ENCODE measurements at regions not wholly inside any gene's neighbourhood (a gene's known extent, or its start where the extent isn't known, plus 50 kb on each side); places are given as distances from the start of the nearest gene placed in this dataset.

- TF ChIP-seq FOXM1 (IDR thresholded peaks at IDR 0.05; ENCODE audit: borderline replicate concordance, low read depth) (no peak), REST (IDR thresholded peaks at IDR 0.05; ENCODE audit: low read depth) (no peak), USF1 (IDR thresholded peaks at IDR 0.05) (no peak), TAF1 (IDR thresholded peaks at IDR 0.05; ENCODE audit: low read depth) (no peak), MAX (IDR thresholded peaks at IDR 0.05) (no peak), CREB1 (IDR thresholded peaks at IDR 0.05; ENCODE audit: low read depth) (no peak), NFIC (IDR thresholded peaks at IDR 0.05) (no peak), CEBPB (IDR thresholded peaks at IDR 0.05) (no peak), EGR1 (IDR thresholded peaks at IDR 0.05) (no peak), RAD21 (IDR thresholded peaks at IDR 0.05; ENCODE audit: low read depth) (no peak), TCF12 (IDR thresholded peaks at IDR 0.05; ENCODE audit: low read depth) (no peak), ZBTB7A (IDR thresholded peaks at IDR 0.05; ENCODE audit: low read depth) (no peak), TEAD4 (IDR thresholded peaks at IDR 0.05) (no peak), EP300 (IDR thresholded peaks at IDR 0.05; ENCODE audit: borderline replicate concordance) (no peak), YY1 (IDR thresholded peaks at IDR 0.05; ENCODE audit: low read depth) (no peak)
Measured at GRCh38 chr6:8904754-8905153, 469.4 kb upstream of the SLC35B3 start.

- no peak for TF ChIP-seq TAF1 (IDR thresholded peaks at IDR 0.05; ENCODE audit: low read depth)
Measured at GRCh38 chr6:8900056-8900455, 464.7 kb upstream of the SLC35B3 start.

- TF ChIP-seq CEBPB (IDR thresholded peaks at IDR 0.05) (no peak), USF1 (IDR thresholded peaks at IDR 0.05) (no peak), NFIC (IDR thresholded peaks at IDR 0.05) (no peak), FOXM1 (IDR thresholded peaks at IDR 0.05; ENCODE audit: borderline replicate concordance, low read depth) (no peak), YY1 (IDR thresholded peaks at IDR 0.05; ENCODE audit: low read depth) (no peak), TEAD4 (IDR thresholded peaks at IDR 0.05) (no peak), EP300 (IDR thresholded peaks at IDR 0.05; ENCODE audit: borderline replicate concordance) (no peak), RAD21 (IDR thresholded peaks at IDR 0.05; ENCODE audit: low read depth) (no peak), ZBTB7A (IDR thresholded peaks at IDR 0.05; ENCODE audit: low read depth) (no peak)
Measured at GRCh38 chr6:8889514-8889913, 454.2 kb upstream of the SLC35B3 start.

- TF ChIP-seq NFIC (IDR thresholded peaks at IDR 0.05) (no peak), REST (IDR thresholded peaks at IDR 0.05; ENCODE audit: low read depth) (no peak), FOXM1 (IDR thresholded peaks at IDR 0.05; ENCODE audit: borderline replicate concordance, low read depth) (no peak), EP300 (IDR thresholded peaks at IDR 0.05; ENCODE audit: borderline replicate concordance) (no peak), ZBTB7A (IDR thresholded peaks at IDR 0.05; ENCODE audit: low read depth) (no peak), MAX (IDR thresholded peaks at IDR 0.05) (no peak), RAD21 (IDR thresholded peaks at IDR 0.05; ENCODE audit: low read depth) (no peak), EGR1 (IDR thresholded peaks at IDR 0.05) (no peak), TAF1 (IDR thresholded peaks at IDR 0.05; ENCODE audit: low read depth) (no peak), CREB1 (IDR thresholded peaks at IDR 0.05; ENCODE audit: low read depth) (no peak), TCF12 (IDR thresholded peaks at IDR 0.05; ENCODE audit: low read depth) (no peak)
Measured at GRCh38 chr6:8888468-8888867, 453.1 kb upstream of the SLC35B3 start.

GRCh38 chr6:8881663-8882062, 446.3 kb upstream of the SLC35B3 start:
- TF ChIP-seq ZBTB7A (IDR thresholded peaks at IDR 0.05; ENCODE audit: low read depth), result no peak

- TF ChIP-seq CEBPB (IDR thresholded peaks at IDR 0.05) (no peak), RAD21 (IDR thresholded peaks at IDR 0.05; ENCODE audit: low read depth) (no peak), USF1 (IDR thresholded peaks at IDR 0.05) (no peak), NFIC (IDR thresholded peaks at IDR 0.05) (no peak), EGR1 (IDR thresholded peaks at IDR 0.05) (no peak), YY1 (IDR thresholded peaks at IDR 0.05; ENCODE audit: low read depth) (no peak), REST (IDR thresholded peaks at IDR 0.05; ENCODE audit: low read depth) (no peak), EP300 (IDR thresholded peaks at IDR 0.05; ENCODE audit: borderline replicate concordance) (no peak), ZBTB7A (IDR thresholded peaks at IDR 0.05; ENCODE audit: low read depth) (no peak)
Measured at GRCh38 chr6:8879334-8879733, 444.0 kb upstream of the SLC35B3 start.

Measured in Ishikawa (cell line).